ENCODE measurements at regions not wholly inside any gene's neighbourhood (a gene's known extent, or its start where the extent isn't known, plus 50 kb on each side); places are given as distances from the start of the nearest gene placed in this dataset.

- TF ChIP-seq CTCF (IDR thresholded peaks at IDR 0.05; ENCODE audit: low read length) (no peak), EZH2 (optimal IDR thresholded peaks at IDR 0.05; ENCODE audit: low read depth, low read length) (no peak)
These were observed 190.0 kb downstream of the UNC5CL start for GRCh38 chr6:40848868-40849514.

All from MM.1S (cell line).